Smooth muscle cell (in vitro differentiated cells): ENCODE measurements at regions not wholly inside any gene's neighbourhood (a gene's known extent, or its start where the extent isn't known, plus 50 kb on each side); places are given as distances from the start of the nearest gene placed in this dataset.

Experiments used
- DNase-seq: peaks from one replicate; lab custom pipeline; 2025; ENCODE audit not compliant: unreplicated experiment; lab: John Stamatoyannopoulos, UW
- H2AFZ ChIP-seq: fragments of 200-600 bp; sonication (generic); 2 replicates; pipeline ENCODE4 v1.6.0; 2016; ENCODE audit warnings: antibody characterized with exemption, low read depth, mild to moderate bottlenecking
- H3F3A ChIP-seq: fragments of 200-600 bp; sonication (generic); 2 replicates; pipeline ENCODE4 v1.6.0; 2017; ENCODE audit warnings: antibody characterized with exemption, low read depth
- H3K27ac ChIP-seq: fragments of 200-600 bp; sonication (generic); 2 replicates; pipeline ENCODE4 v1.5.1; 2016; ENCODE audit warnings: low read depth, mild to moderate bottlenecking
- H3K27me3 ChIP-seq: fragments of 200-600 bp; sonication (generic); 2 replicates; pipeline ENCODE4 v1.6.1; 2016; ENCODE audit warnings: low read depth, mild to moderate bottlenecking
- H3K36me3 ChIP-seq: fragments of 200-600 bp; sonication (generic); 2 replicates; pipeline ENCODE4 v1.5.1; 2016; ENCODE audit warnings: low read depth
- H3K4me1 ChIP-seq: fragments of 200-600 bp; sonication (generic); 2 replicates; pipeline ENCODE4 v1.5.1; 2016; ENCODE audit warnings: low read depth
- H3K4me2 ChIP-seq: fragments of 200-600 bp; sonication (generic); 2 replicates; pipeline ENCODE4 v1.6.0; 2016; ENCODE audit warnings: mild to moderate bottlenecking
- H3K4me3 ChIP-seq: fragments of 200-600 bp; sonication (generic); 2 replicates; pipeline ENCODE4 v1.5.1; 2016; ENCODE audit warnings: mild to moderate bottlenecking
- H3K79me2 ChIP-seq: fragments of 200-600 bp; sonication (generic); 2 replicates; pipeline ENCODE4 v1.6.0; 2016; ENCODE audit warnings: low read depth, mild to moderate bottlenecking
- H3K9ac ChIP-seq: fragments of 200-600 bp; sonication (generic); 2 replicates; pipeline ENCODE4 v1.6.0; 2016; ENCODE audit warnings: low read depth
- H3K9me3 ChIP-seq: fragments of 200-600 bp; sonication (generic); replicated peaks from 2 replicates; pipeline ENCODE4 v1.5.1; 2016; ENCODE audit warnings: low read depth
- H4K20me1 ChIP-seq: fragments of 200-600 bp; sonication (generic); 2 replicates; pipeline ENCODE4 v1.6.0; 2016; ENCODE audit warnings: low read depth
- CTCF ChIP-seq: fragments of 200-600 bp; sonication (generic); IDR thresholded peaks from 2 replicates; pipeline ENCODE4 v1.5.1; 2017; ENCODE audit warnings: borderline replicate concordance, mild to moderate bottlenecking, antibody characterized with exemption; ENCODE audit not compliant: insufficient read depth, poor library complexity, severe bottlenecking
- WGBS: methylation state at CpG from one replicate; pipeline ENCODE4 v1.1.7; 2016; ENCODE audit warnings: low lambda C conversion rate; 5-methylcytosine and 5-hydroxymethylcytosine counted together

- Histone ChIP-seq H3K27ac (no peak overlapping the region), H2AFZ (no peak overlapping the region), H3K27me3 (no peaks in the 10 kb centered on the region), H3K36me3 (no peaks in the 10 kb centered on the region), H3K4me3 (no peak overlapping the region), H4K20me1 (no peaks in the 10 kb centered on the region), H3K9ac (no peak overlapping the region), H3F3A (no peaks in the 10 kb centered on the region), H3K4me2 (no peak overlapping the region), H3K79me2 (no peaks in the 10 kb centered on the region), H3K4me1 (no peaks in the 10 kb centered on the region), H3K9me3 (no peaks in the 10 kb centered on the region)
- TF ChIP-seq CTCF, result no peak
- DNase-seq, result no peak
- WGBS, result 65% methylated on average over 1 of the region's 1 CpG
Observed at GRCh38 chrX:39039890-39040289, 238.6 kb downstream of the MID1IP1 start.

- Histone ChIP-seq H3K27ac (no peak overlapping the region), H3K27me3 (no peaks in the 10 kb centered on the region), H3K79me2 (no peaks in the 10 kb centered on the region), H3F3A (no peaks in the 10 kb centered on the region), H3K4me3 (no peak overlapping the region), H3K9ac (no peak overlapping the region), H3K36me3 (no peaks in the 10 kb centered on the region), H3K4me1 (no peaks in the 10 kb centered on the region), H3K9me3 (no peaks in the 10 kb centered on the region), H4K20me1 (no peaks in the 10 kb centered on the region), H3K4me2 (no peak overlapping the region), H2AFZ (no peak overlapping the region)
- DNase-seq, result no peak
- TF ChIP-seq CTCF, result no peak
- WGBS, result 76% methylated on average over 2 of the region's 2 CpGs
Observed at GRCh38 chrX:39043838-39044550, 242.7 kb downstream of the MID1IP1 start.

GRCh38 chrX:39047174-39047573 is 245.9 kb downstream of the MID1IP1 start:
- WGBS, result 63% methylated on average over 2 of the region's 2 CpGs
- no peak overlapping the region for H3K27ac ChIP-seq

More at GRCh38 chrX:39047174-39047573, 245.9 kb downstream of the MID1IP1 start:
- TF ChIP-seq CTCF, result no peak
- no peaks in the 10 kb centered on the region for H3K79me2 ChIP-seq
- no peaks in the 10 kb centered on the region for H3K36me3 ChIP-seq
- H3K9ac ChIP-seq, result no peak overlapping the region
- no peaks in the 10 kb centered on the region for H3K9me3 ChIP-seq
- no peak for DNase-seq
- no peaks in the 10 kb centered on the region for H3K4me1 ChIP-seq
- H3K4me3 ChIP-seq, result no peak overlapping the region
- H3K4me2 ChIP-seq, result no peak overlapping the region
- H3F3A ChIP-seq, result no peaks in the 10 kb centered on the region
- no peaks in the 10 kb centered on the region for H4K20me1 ChIP-seq
- H3K27me3 ChIP-seq, result no peaks in the 10 kb centered on the region
- no peak overlapping the region for H2AFZ ChIP-seq
